Dermis blood vessel endothelial cell (primary cell): ENCODE measurements at regions not wholly inside any gene's neighbourhood (a gene's known extent, or its start where the extent isn't known, plus 50 kb on each side); places are given as distances from the start of the nearest gene placed in this dataset.

Experiments
- DNase-seq: peaks from one replicate; pipeline ENCODE4 v3.0.0; 2010

DNA sequence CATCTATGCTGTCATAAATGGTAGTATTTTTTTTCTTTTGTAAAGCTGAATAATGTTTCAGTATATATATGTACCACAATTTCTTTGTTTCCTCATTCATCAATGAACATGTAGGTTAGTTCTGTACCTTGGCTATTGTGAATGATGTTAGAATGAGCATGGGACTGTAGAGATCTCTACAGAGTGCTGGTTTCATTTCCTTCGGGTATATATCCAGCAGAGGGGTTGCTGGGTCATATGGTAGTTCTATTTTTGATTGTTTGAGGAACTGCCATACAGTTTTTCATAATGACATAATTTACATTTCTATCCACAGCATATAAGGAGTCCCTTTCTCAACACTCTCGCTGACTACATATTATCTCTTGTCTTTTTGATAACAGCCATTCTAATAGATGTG is 243.5 kb downstream of the CDH7 start:
- DNase-seq, result no peak

GRCh38 chr18:65990944-65991708 is 240.3 kb downstream of the CDH7 start:
- DNase-seq, result no peak

DNA sequence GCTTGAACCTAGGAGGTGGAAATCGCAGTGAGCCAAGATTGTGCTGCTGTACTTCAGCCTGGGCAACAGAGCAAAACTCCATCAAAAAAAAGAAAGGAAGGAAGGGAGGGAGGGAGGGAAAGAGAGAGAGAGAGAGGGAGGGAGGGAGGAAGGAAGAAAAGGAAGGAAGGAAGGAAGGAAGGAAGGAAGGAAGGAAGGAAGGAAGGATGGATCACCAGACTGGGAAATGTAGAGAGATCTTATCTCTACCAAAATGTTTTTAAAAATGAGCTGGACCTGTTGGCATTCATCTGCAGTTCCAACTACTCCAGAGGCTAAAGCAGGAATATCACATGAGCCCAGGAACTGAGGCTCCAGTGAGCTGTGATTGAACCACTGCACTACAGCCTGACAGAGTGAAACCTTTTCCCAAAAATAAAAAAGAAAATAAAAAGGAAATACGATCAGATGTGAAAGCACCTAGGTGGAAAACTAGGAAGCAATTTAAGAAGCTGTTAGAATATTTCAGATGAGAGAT is 239.4 kb downstream of the CDH7 start:
- no peak for DNase-seq

DNA sequence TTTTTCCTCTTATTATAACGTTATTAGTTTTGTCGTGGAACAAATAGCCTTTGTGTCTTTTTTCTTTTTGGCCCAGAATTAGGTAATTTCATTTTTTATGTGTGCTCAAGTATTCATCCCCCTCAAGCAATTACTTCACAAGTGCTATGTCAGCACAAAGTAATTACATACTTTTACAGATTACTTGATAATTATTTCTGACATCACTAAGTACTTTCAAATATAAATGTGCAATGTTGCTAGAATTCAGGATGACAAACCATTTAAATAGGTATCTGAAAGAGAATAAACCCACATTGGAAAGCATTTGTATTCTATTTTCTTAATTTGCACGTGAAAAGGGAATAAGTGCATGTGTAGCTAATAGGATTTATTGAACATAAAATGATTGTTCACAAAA is 238.2 kb downstream of the CDH7 start:
- no peak for DNase-seq

GRCh38 chr18:65988386-65988785 is 237.6 kb downstream of the CDH7 start:
- no peak for DNase-seq

DNA sequence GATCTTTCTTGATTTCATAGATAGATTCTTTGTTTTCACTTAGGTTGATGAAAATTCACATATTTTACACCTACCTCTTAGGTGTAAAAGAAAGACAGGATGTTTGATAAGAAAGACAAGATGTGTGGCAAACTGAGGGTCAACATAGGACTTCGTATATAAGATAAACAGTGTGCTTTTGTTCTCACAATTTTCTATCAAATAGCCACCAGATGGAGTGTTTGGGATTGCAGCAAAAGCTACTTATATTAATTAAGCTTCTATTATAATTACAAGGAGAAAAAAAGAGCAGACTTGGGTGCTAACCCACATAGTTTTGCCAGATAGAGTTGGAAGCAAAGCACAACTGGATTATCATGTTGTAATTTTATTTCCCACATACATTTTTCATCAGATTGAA is 232.9 kb downstream of the CDH7 start:
- DNase-seq, result no peak

- no peak for DNase-seq
These were observed 224.7 kb downstream of the CDH7 start for GRCh38 chr18:65975536-65975935.

GRCh38 chr18:65974758-65975157 is 223.9 kb downstream of the CDH7 start:
- DNase-seq, result no peak

- no peak for DNase-seq
These were observed 217.6 kb downstream of the CDH7 start for GRCh38 chr18:65968239-65969004.

DNA sequence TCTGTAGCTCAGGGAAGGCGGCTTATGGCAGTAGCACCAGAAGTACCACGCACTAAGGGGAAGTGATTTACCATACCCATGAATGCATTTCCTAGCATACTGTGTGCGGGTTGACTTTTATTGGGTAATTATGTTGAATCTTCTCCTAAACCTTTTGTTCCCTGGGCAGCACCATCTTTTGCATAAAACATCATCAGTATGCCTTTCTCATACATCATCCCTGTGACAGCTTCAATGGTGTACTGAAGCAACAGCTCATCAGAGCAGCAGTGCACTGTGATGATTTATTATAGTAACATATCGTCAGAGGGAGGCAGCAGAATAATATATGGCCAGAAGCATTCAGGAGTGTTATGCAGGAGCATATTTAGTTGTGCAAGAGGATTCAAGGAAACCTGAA is 204.9 kb downstream of the CDH7 start:
- no peak for DNase-seq

GRCh38 chr18:65954372-65954771 is 203.6 kb downstream of the CDH7 start:
- DNase-seq, result no peak

- DNase-seq, result no peak
These were observed 196.0 kb downstream of the CDH7 start for GRCh38 chr18:65946777-65947176.

GRCh38 chr18:65943268-65943667 is 192.5 kb downstream of the CDH7 start:
- no peak for DNase-seq

DNA sequence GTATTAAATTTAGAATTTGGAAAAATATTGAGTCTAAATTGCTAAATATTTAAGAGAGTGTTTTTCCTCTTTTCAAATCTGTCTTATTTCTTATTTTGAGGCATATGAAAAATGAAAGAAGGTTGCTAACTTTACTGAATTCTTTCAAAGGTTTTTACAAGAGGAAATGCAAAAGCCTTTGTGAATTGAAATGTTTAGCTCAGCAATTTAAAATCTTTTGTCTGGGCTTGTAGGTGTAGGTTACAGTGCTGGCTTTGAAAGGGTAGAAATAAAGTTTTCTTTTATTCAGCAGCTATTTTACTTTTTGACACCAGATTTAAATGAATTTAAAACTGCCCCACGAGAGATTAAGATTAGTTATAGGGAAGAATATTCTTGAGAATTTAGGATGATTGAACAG is 192.0 kb downstream of the CDH7 start:
- no peak for DNase-seq

DNA sequence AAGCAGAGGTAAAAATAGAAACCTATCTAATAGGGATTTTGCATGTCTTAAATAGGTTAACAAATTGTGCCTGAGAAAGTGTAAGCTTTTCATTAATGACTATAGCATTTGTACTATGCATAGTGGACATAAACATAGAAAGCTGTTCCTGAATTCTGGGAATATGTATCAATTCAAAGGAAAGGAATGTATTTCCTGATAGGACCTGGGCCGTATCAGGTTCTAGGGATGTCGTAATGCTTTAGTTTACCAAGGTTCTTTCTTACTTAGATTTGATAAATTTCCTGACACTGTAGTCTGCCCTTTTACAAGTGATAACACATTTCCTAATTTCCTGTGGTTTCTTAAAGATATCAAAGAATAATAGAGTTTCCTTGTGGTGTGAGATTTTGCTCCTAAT is 191.3 kb downstream of the CDH7 start:
- DNase-seq, result no peak

DNA sequence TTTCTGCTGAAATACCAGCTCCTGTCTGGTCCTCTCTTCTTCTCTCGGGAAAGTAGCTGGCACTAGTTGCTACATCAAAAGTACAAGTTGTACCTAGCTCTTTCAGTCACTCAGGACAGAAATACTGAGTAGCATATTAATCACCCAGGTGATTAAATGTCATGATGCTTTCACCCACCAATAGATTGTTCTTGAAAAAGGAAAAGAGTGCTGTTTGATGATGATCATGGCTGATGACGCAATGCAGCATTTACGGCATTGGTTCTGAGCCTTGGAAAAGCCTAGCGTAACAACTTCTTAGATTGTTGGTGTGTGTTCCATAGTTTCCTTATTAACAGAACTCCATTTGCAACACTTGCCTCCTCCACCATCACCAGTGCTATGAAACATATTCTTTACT is 190.7 kb downstream of the CDH7 start:
- no peak for DNase-seq
